ENCODE measurements at regions not wholly inside any gene's neighbourhood (a gene's known extent, or its start where the extent isn't known, plus 50 kb on each side); places are given as distances from the start of the nearest gene placed in this dataset.

DNA sequence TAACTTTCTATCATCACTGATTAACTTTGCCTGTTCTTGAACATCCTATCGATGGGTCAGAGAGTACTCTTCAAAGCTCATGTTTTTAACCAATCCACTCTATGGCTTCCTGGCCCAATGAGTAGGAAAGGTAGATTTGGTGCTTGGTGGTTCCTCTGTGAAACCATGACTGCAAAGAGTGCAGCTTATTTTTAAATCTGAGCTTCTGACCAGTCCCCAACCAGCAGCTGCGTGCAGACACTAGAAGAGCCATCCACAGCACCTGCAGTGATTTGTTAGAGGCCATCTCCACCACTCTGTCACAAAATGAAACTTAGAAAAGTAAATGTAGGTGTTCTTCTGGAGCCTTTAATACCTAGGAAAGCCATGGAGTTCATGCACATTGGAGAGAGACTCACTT, 107.3 kb upstream of the WWC1 start:
- no peak overlapping the region for H3K4me3 ChIP-seq (ENCODE audit: low read length)
- no peak overlapping the region for H3K27ac ChIP-seq (ENCODE audit: low read length)
- no peaks in the 10 kb centered on the region for H3K9me3 ChIP-seq (ENCODE audit: control insufficient read depth, insufficient read depth, low read length)
- H3K27me3 ChIP-seq (ENCODE audit: control insufficient read depth, insufficient read depth, low read length), result no peaks in the 10 kb centered on the region
- 88% methylated on average over 1 of the region's 2 CpGs for WGBS (ENCODE audit: insufficient coverage)
- H3K27ac Mint-ChIP-seq, result no peak overlapping the region
- no peaks in the 10 kb centered on the region for H3K36me3 Mint-ChIP-seq
- no peaks in the 10 kb centered on the region for H3K4me1 ChIP-seq (ENCODE audit: control insufficient read depth, insufficient read depth, low read length)
- intact Hi-C loops (cut with micrococcal nuclease), result no loop called here
- no peak overlapping the region for H3K4me3 Mint-ChIP-seq
- TF ChIP-seq, protein P1, sequence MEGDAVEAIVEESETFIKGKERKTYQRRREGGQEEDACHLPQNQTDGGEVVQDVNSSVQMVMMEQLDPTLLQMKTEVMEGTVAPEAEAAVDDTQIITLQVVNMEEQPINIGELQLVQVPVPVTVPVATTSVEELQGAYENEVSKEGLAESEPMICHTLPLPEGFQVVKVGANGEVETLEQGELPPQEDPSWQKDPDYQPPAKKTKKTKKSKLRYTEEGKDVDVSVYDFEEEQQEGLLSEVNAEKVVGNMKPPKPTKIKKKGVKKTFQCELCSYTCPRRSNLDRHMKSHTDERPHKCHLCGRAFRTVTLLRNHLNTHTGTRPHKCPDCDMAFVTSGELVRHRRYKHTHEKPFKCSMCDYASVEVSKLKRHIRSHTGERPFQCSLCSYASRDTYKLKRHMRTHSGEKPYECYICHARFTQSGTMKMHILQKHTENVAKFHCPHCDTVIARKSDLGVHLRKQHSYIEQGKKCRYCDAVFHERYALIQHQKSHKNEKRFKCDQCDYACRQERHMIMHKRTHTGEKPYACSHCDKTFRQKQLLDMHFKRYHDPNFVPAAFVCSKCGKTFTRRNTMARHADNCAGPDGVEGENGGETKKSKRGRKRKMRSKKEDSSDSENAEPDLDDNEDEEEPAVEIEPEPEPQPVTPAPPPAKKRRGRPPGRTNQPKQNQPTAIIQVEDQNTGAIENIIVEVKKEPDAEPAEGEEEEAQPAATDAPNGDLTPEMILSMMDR (IDR thresholded peaks at IDR 0.05), result no peak
- ATAC-seq (no peak), DNase-seq (no peak)
- H3K9me3 Mint-ChIP-seq, result no peaks in the 10 kb centered on the region
- peaks cover 0 to 2% of the 10 kb centered on the region in 2 donors for H3K27me3 Mint-ChIP-seq (ENCODE audit: low read depth in 2 of 2)
- no peaks in the 10 kb centered on the region for H3K36me3 ChIP-seq (ENCODE audit: control insufficient read depth, insufficient read depth, low read length)
- no peaks in the 10 kb centered on the region for H3K4me1 Mint-ChIP-seq

DNA sequence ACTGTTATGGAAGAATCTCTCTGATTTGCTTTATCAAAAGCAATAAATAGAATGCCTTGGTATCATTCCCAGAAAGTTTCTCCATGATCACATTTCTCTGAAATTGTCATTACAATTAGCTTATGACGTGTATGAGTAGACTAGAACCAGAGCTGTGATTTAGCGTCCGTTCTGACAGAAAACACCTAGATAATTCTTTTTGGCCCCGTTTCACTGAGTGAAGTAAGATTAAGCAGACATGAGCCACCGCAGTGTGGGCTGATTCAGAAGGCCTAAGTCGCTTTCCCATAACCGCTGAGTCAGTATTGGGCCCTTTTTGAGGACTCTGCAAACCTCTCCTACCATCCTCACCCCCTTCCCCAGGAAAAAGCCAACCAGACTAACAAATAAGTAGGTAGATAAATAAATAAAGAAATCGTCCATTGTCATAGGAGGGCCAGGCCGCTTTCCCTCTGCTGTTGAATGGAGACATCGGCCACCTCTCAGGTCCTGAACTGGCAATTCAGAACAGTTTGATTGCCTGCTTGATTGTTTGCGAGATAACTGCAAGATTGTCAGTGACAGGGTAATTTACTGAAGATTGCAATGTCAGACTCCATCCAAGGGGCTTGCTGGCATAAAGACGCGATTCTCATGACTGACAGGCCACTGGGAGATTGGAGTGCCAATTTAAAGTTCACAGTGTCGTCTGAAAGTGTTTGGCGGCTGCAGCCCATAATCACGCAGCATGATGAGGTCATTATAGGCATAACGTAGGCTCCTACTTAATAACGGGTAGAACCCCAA, 105.0 kb upstream of the WWC1 start:
- H3K27ac Mint-ChIP-seq, result no peak overlapping the region
- TF ChIP-seq, protein P1 (IDR thresholded peaks at IDR 0.05), result no peak
- 89% methylated on average over 18 of the region's 18 CpGs for WGBS (ENCODE audit: insufficient coverage)

DNA sequence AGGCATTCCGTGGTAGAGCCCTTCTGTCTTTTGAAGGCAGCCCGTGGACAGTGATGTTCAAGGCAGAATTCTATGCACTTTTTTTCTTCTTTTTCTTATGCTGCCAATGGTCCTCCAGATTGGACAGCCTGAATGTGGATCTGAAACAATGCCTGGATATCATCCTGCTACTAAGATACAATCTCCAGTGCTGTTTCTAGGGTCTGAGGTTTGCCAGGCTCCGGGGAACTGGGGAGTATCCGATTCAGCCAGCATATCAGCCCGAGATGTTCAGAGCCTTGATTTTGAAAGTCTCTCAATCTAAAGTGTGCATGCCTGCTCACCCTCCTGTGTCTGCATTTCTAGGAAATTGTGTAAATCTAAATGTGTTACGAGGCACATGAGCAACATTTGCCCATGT, 103.8 kb upstream of the WWC1 start:
- no peak for ATAC-seq
- intact Hi-C loops (cut with micrococcal nuclease), result no loop called here
- no peaks in the 10 kb centered on the region for H3K27me3 ChIP-seq (ENCODE audit: control insufficient read depth, insufficient read depth, low read length)
- Mint-ChIP-seq H3K27me3 (ENCODE audit: low read depth in 2 of 2) (peaks cover 0 to 16% of the 10 kb centered on the region in 2 donors), H3K9me3 (no peaks in the 10 kb centered on the region), H3K4me1 (no peaks in the 10 kb centered on the region), H3K4me3 (no peak overlapping the region), H3K27ac (no peak overlapping the region), H3K36me3 (no peaks in the 10 kb centered on the region)
- no peak overlapping the region for H3K27ac ChIP-seq (ENCODE audit: low read length)
- H3K4me3 ChIP-seq (ENCODE audit: low read length), result no peak overlapping the region
- DNase-seq, result no peak
- TF ChIP-seq, protein P1 (IDR thresholded peaks at IDR 0.05), result no peak
- WGBS (ENCODE audit: insufficient coverage), result 84% methylated on average over 6 of the region's 6 CpGs
- no peaks in the 10 kb centered on the region for H3K4me1 ChIP-seq (ENCODE audit: control insufficient read depth, insufficient read depth, low read length)
- no peaks in the 10 kb centered on the region for H3K36me3 ChIP-seq (ENCODE audit: control insufficient read depth, insufficient read depth, low read length)
- no peaks in the 10 kb centered on the region for H3K9me3 ChIP-seq (ENCODE audit: control insufficient read depth, insufficient read depth, low read length)

More for the DNA sequence above, 105.0 kb upstream of the WWC1 start:
- no peak overlapping the region for H3K4me3 Mint-ChIP-seq
- H3K27me3 Mint-ChIP-seq (ENCODE audit: low read depth in 2 of 2), result peaks cover 0 to 16% of the 10 kb centered on the region in 2 donors
- Histone ChIP-seq H3K4me1 (ENCODE audit: control insufficient read depth, insufficient read depth, low read length) (no peaks in the 10 kb centered on the region), H3K36me3 (ENCODE audit: control insufficient read depth, insufficient read depth, low read length) (no peaks in the 10 kb centered on the region), H3K27me3 (ENCODE audit: control insufficient read depth, insufficient read depth, low read length) (no peaks in the 10 kb centered on the region), H3K9me3 (ENCODE audit: control insufficient read depth, insufficient read depth, low read length) (no peaks in the 10 kb centered on the region), H3K4me3 (ENCODE audit: low read length) (no peak overlapping the region), H3K27ac (ENCODE audit: low read length) (no peak overlapping the region)
- DNase-seq (no peak), ATAC-seq (no peak)
- H3K4me1 Mint-ChIP-seq, result no peaks in the 10 kb centered on the region
- no peaks in the 10 kb centered on the region for H3K9me3 Mint-ChIP-seq
- H3K36me3 Mint-ChIP-seq, result no peaks in the 10 kb centered on the region
- intact Hi-C loops (cut with micrococcal nuclease), result no loop called here

DNA sequence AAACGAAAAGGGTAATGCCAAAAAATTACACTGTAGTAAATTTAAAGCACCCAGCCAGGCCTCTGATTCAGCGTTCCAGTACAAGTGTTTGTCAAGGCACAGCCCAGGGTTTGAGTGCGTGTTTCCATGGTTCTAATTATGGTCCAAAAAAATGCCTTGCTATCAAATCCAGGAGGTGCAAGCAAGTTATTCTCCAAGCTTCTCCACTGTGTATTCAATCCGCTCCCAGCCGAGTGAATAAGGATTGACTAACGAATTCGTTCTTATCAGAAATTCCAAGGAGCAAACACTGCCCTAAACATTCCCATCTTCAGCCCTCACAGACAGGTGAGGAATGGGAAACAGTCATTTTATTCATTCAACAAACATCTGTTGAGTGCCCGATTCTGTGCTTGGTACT, 103.3 kb upstream of the WWC1 start:
- H3K27me3 Mint-ChIP-seq (ENCODE audit: low read depth in 2 of 2), result peaks cover 0 to 16% of the 10 kb centered on the region in 2 donors
- WGBS (ENCODE audit: insufficient coverage), result 94% methylated on average over 7 of the region's 8 CpGs
- H3K36me3 Mint-ChIP-seq, result no peaks in the 10 kb centered on the region
- TF ChIP-seq, protein P1 (IDR thresholded peaks at IDR 0.05), result no peak
- H3K27ac ChIP-seq (ENCODE audit: low read length), result no peak overlapping the region
- no peaks in the 10 kb centered on the region for H3K9me3 ChIP-seq (ENCODE audit: control insufficient read depth, insufficient read depth, low read length)
- no peak overlapping the region for H3K4me3 Mint-ChIP-seq
- no peaks in the 10 kb centered on the region for H3K27me3 ChIP-seq (ENCODE audit: control insufficient read depth, insufficient read depth, low read length)
- no peak overlapping the region for H3K4me3 ChIP-seq (ENCODE audit: low read length)
- no peaks in the 10 kb centered on the region for H3K4me1 ChIP-seq (ENCODE audit: control insufficient read depth, insufficient read depth, low read length)
- DNase-seq (no peak), ATAC-seq (no peak)
- H3K9me3 Mint-ChIP-seq, result no peaks in the 10 kb centered on the region
- H3K27ac Mint-ChIP-seq, result no peak overlapping the region
- H3K36me3 ChIP-seq (ENCODE audit: control insufficient read depth, insufficient read depth, low read length), result no peaks in the 10 kb centered on the region
- H3K4me1 Mint-ChIP-seq, result no peaks in the 10 kb centered on the region
- intact Hi-C loops (cut with micrococcal nuclease), result no loop called here

Data from natural killer cell (primary cell).